ENCODE measurements at regions not wholly inside any gene's neighbourhood (a gene's known extent, or its start where the extent isn't known, plus 50 kb on each side); places are given as distances from the start of the nearest gene placed in this dataset.
A peak's percentile ranks its signal among the peaks of the same experiment; 100 is the strongest.

DNA sequence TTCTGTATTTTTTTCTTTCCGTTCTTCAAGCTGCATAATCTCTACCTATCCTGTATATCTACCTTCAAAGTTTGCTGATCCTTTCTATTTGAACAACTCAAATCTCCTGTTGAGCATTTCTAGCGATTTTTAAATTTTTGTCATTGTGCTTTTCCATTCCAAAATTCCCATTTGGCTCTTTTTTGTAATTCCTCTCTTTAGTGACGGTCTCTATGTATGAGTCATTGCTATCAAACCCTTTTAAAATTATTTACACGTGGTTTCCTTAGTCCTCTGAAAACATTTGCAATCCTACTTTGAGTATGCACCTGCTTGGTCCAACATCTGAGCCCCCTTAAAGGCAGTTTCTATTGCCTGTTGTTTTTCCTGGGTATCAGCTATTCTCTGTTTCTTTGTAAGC, 100.5 kb upstream of the FOXC1 start:
- H3K4me1 Mint-ChIP-seq: no peaks in the 10 kb centered on the region
- no peak overlapping the region for H3K4me3 Mint-ChIP-seq
- peaks cover 0 to 5% (median 0%) of the 10 kb centered on the region in 5 donors for H3K36me3 Mint-ChIP-seq
- peak overlapping the region in 1 of 9 donors; percentile 23 for H3K27ac Mint-ChIP-seq
- Histone ChIP-seq H3K4me3 (ENCODE audit: low read length) (no peak overlapping the region), H3K4me1 (ENCODE audit: control insufficient read depth in 2 of 2, insufficient read depth in 2 of 2, low read length in 2 of 2) (no peaks in the 10 kb centered on the region), H3K27ac (ENCODE audit: low read depth, low read length) (no peak overlapping the region), H3K36me3 (ENCODE audit: control insufficient read depth in 2 of 3, insufficient read depth in 3 of 3, low read length in 3 of 3) (no peaks in the 10 kb centered on the region), H3K9me3 (ENCODE audit: control insufficient read depth in 2 of 3, low read length in 3 of 3) (no peaks in the 10 kb centered on the region), H3K27me3 (ENCODE audit: control insufficient read depth in 2 of 2, insufficient read depth in 2 of 2, low read length in 2 of 2) (no peaks in the 10 kb centered on the region)
- DNase-seq: no peak
- ChIA-PET POLR2A (no interaction called here), CTCF (interaction anchor here (0.7 kb wide), 1 partner anchor 577 kb away, joined by 5 read pairs; no protein-coding TSS in a partner anchor)
- H3K27me3 Mint-ChIP-seq: peaks cover 11 to 30% (median 15%) of the 10 kb centered on the region in 5 donors
- intact Hi-C loops (cut with micrococcal nuclease): no loop called here
- no peak for ATAC-seq
- H3K9me3 Mint-ChIP-seq: peaks cover 0 to 18% (median 7%) of the 10 kb centered on the region in 11 donors

DNA sequence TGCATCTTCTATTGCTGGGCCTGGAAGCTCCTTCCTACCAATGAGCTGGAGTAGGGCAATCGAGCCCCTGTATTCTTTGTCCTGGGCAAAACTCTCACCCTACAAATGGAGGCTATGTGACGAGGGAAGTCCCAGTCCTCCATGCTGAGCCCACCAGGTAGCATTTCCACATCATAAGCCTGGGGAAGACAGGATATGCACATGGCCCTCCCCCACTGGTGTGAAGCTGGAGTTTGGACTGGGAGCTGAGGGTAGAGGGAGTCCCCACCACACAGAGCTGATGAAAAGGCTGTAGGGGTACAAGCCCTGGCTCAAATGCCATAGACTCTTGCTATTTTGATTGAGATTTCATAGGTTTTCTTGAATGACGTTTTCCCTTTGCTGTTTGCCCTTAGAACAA, 99.5 kb upstream of the FOXC1 start:
- POLR2A ChIA-PET: no interaction called here

DNA sequence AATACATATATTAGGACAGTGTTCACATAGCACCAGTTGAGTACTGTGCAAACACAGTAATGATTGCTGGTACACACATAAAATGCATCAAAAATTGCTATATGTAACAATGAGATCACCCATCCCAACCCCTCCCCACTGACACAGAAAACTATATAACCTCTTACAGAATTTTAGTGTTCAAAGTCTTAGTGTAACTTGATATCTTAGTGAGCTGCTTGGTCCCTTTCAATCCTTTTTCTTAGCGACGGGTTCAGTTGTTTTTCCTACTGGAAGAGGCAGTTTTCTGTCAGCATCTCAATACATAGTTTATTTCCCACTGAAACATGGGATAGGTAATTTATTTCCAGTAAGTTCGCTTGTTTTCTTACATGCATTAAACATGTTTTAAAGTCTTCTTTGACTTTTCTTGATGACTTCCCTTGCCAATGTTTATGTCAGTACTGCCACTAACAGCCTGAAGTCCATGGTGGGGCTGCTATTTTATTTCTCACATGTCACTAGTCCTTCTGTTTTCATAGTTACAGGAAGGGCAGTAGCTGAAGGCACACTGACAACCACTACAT, 96.4 kb upstream of the FOXC1 start:
- ATAC-seq (no peak), DNase-seq (no peak)
- no peak overlapping the region for H3K27ac ChIP-seq (ENCODE audit: low read depth, low read length)
- CTCF ChIA-PET: interaction anchor here (0.9 kb wide), 1 partner anchor 10 kb away, joined by 3 read pairs; no protein-coding TSS in a partner anchor
- Mint-ChIP-seq H3K4me3 (no peak overlapping the region), H3K4me1 (no peaks in the 10 kb centered on the region), H3K27ac (no peak overlapping the region), H3K9me3 (peaks cover 0 to 18% (median 7%) of the 10 kb centered on the region in 11 donors), H3K27me3 (peaks cover 6 to 42% (median 9%) of the 10 kb centered on the region in 5 donors), H3K36me3 (peaks cover 0 to 9% (median 0%) of the 10 kb centered on the region in 5 donors)
- H3K4me1 ChIP-seq (ENCODE audit: control insufficient read depth in 2 of 2, insufficient read depth in 2 of 2, low read length in 2 of 2): no peaks in the 10 kb centered on the region
- no peak overlapping the region for H3K4me3 ChIP-seq (ENCODE audit: low read length)
- no peaks in the 10 kb centered on the region for H3K27me3 ChIP-seq (ENCODE audit: control insufficient read depth in 2 of 2, insufficient read depth in 2 of 2, low read length in 2 of 2)
- intact Hi-C loops (cut with micrococcal nuclease): no loop called here
- no peaks in the 10 kb centered on the region for H3K36me3 ChIP-seq (ENCODE audit: control insufficient read depth in 2 of 3, insufficient read depth in 3 of 3, low read length in 3 of 3)
- POLR2A ChIA-PET: no interaction called here
- H3K9me3 ChIP-seq (ENCODE audit: control insufficient read depth in 2 of 3, low read length in 3 of 3): no peaks in the 10 kb centered on the region

More for the DNA sequence above, 99.5 kb upstream of the FOXC1 start:
- H3K36me3 ChIP-seq (ENCODE audit: control insufficient read depth in 2 of 3, insufficient read depth in 3 of 3, low read length in 3 of 3): no peaks in the 10 kb centered on the region
- H3K4me3 ChIP-seq (ENCODE audit: low read length): no peak overlapping the region
- no peak overlapping the region for H3K27ac ChIP-seq (ENCODE audit: low read depth, low read length)
- peaks cover 11 to 31% (median 15%) of the 10 kb centered on the region in 5 donors for H3K27me3 Mint-ChIP-seq
- H3K27me3 ChIP-seq (ENCODE audit: control insufficient read depth in 2 of 2, insufficient read depth in 2 of 2, low read length in 2 of 2): no peaks in the 10 kb centered on the region
- CTCF ChIA-PET: interaction anchor here (0.6 kb wide), 1 partner anchor 1124 kb away, joined by 3 read pairs; no protein-coding TSS in a partner anchor
- H3K9me3 Mint-ChIP-seq: peaks cover 0 to 18% (median 7%) of the 10 kb centered on the region in 11 donors
- no peaks in the 10 kb centered on the region for H3K9me3 ChIP-seq (ENCODE audit: control insufficient read depth in 2 of 3, low read length in 3 of 3)
- no peak overlapping the region for H3K27ac Mint-ChIP-seq
- no peak for DNase-seq
- H3K36me3 Mint-ChIP-seq: peaks cover 0 to 6% (median 0%) of the 10 kb centered on the region in 5 donors
- no peak overlapping the region for H3K4me3 Mint-ChIP-seq
- ATAC-seq: no peak
- no peaks in the 10 kb centered on the region for H3K4me1 ChIP-seq (ENCODE audit: control insufficient read depth in 2 of 2, insufficient read depth in 2 of 2, low read length in 2 of 2)
- no peaks in the 10 kb centered on the region for H3K4me1 Mint-ChIP-seq
- intact Hi-C loops (cut with micrococcal nuclease): no loop called here

DNA sequence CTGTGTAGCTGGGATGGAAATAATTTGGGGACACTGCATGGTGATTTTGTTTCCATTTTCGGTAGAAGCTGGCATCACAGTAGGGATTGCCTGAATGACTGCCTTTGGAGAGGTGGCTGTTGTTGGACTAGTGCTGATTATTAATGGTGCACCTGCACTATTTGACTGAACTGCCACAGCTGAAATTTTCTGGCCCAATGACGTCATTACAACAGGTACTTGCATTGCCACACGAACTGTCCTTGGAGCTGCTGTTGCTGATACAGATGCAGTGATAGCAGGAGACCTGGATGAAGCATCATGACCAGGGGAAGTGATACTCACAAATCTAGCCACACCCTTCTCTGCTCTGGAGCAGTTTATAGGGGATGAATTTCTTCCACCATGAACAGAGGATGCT, 95.6 kb upstream of the FOXC1 start:
- peaks cover 0 to 9% (median 0%) of the 10 kb centered on the region in 5 donors for H3K36me3 Mint-ChIP-seq
- H3K27ac Mint-ChIP-seq: no peak overlapping the region
- Histone ChIP-seq H3K27me3 (ENCODE audit: control insufficient read depth in 2 of 2, insufficient read depth in 2 of 2, low read length in 2 of 2) (no peaks in the 10 kb centered on the region), H3K36me3 (ENCODE audit: control insufficient read depth in 2 of 3, insufficient read depth in 3 of 3, low read length in 3 of 3) (no peaks in the 10 kb centered on the region), H3K4me1 (ENCODE audit: control insufficient read depth in 2 of 2, insufficient read depth in 2 of 2, low read length in 2 of 2) (no peaks in the 10 kb centered on the region), H3K4me3 (ENCODE audit: low read length) (no peak overlapping the region), H3K9me3 (ENCODE audit: control insufficient read depth in 2 of 3, low read length in 3 of 3) (no peaks in the 10 kb centered on the region), H3K27ac (ENCODE audit: low read depth, low read length) (no peak overlapping the region)
- CTCF ChIA-PET: no interaction called here
- intact Hi-C loops (cut with micrococcal nuclease): no loop called here
- no peaks in the 10 kb centered on the region for H3K4me1 Mint-ChIP-seq
- H3K9me3 Mint-ChIP-seq: peaks cover 0 to 17% (median 5%) of the 10 kb centered on the region in 11 donors
- POLR2A ChIA-PET: no interaction called here
- no peak for ATAC-seq
- no peak overlapping the region for H3K4me3 Mint-ChIP-seq
- no peak for DNase-seq
- peaks cover 5 to 43% (median 8%) of the 10 kb centered on the region in 5 donors for H3K27me3 Mint-ChIP-seq

DNA sequence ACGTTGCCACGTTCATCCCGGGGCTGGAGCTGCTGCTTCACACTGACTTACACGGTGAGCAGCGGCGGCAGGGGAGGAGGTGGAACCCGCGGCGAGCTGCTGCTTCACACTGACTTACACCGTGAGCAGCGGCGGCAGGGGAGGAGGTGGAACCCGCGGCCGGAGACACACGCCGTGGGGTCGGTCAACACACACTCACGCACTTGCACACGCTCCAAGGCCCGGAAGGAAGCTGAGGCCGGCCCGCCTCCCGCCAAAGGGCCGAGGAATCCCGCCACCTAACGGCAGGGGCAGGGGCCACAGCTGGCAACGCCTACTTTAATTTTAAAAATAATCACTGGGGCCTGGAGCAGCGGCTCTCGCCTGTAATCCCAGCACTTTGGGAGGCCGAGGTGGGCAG, 94.4 kb upstream of the FOXC1 start:
- Histone ChIP-seq H3K4me3 (ENCODE audit: low read length) (no peak overlapping the region), H3K36me3 (ENCODE audit: control insufficient read depth in 2 of 3, insufficient read depth in 3 of 3, low read length in 3 of 3) (no peaks in the 10 kb centered on the region), H3K27me3 (ENCODE audit: control insufficient read depth in 2 of 2, insufficient read depth in 2 of 2, low read length in 2 of 2) (no peaks in the 10 kb centered on the region), H3K4me1 (ENCODE audit: control insufficient read depth in 2 of 2, insufficient read depth in 2 of 2, low read length in 2 of 2) (no peaks in the 10 kb centered on the region), H3K9me3 (ENCODE audit: control insufficient read depth in 2 of 3, low read length in 3 of 3) (no peaks in the 10 kb centered on the region), H3K27ac (ENCODE audit: low read depth, low read length) (no peak overlapping the region)
- CTCF ChIA-PET: no interaction called here
- Mint-ChIP-seq H3K27ac (no peak overlapping the region), H3K9me3 (peaks cover 0 to 17% (median 2%) of the 10 kb centered on the region in 11 donors), H3K4me1 (no peaks in the 10 kb centered on the region), H3K4me3 (no peak overlapping the region), H3K27me3 (peaks cover 0 to 41% (median 4%) of the 10 kb centered on the region in 5 donors), H3K36me3 (peaks cover 0 to 9% (median 0%) of the 10 kb centered on the region in 5 donors)
- intact Hi-C loops (cut with micrococcal nuclease): no loop called here
- DNase-seq: no peak
- POLR2A ChIA-PET: no interaction called here
- ATAC-seq: no peak

DNA sequence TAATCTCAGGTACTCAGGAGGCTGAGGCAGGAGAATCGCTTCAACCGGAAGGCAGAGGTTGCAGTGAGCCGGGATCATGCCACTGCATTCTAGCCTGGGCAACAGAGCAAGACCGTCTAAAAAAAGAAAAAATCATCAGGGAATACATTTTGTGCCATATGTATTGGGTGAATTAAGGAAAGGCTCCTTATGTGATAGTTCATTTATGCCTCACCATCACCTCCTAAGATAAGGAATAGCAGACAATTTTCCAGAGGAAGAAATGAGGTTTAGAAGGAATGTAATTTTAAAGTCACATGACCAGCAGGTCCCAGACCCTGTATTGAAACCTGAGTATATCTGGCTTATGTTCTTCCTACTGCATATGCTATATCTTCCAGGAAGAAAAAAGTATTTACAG, 93.9 kb upstream of the FOXC1 start:
- no peak for ATAC-seq
- ChIA-PET CTCF (interaction anchor here (0.5 kb wide), 1 partner anchor 9 kb away, joined by 4 read pairs; no protein-coding TSS in a partner anchor), POLR2A (no interaction called here)
- H3K36me3 Mint-ChIP-seq: peaks cover 0 to 9% (median 0%) of the 10 kb centered on the region in 5 donors
- DNase-seq: no peak
- Histone ChIP-seq H3K27ac (ENCODE audit: low read depth, low read length) (no peak overlapping the region), H3K4me1 (ENCODE audit: control insufficient read depth in 2 of 2, insufficient read depth in 2 of 2, low read length in 2 of 2) (no peaks in the 10 kb centered on the region), H3K27me3 (ENCODE audit: control insufficient read depth in 2 of 2, insufficient read depth in 2 of 2, low read length in 2 of 2) (no peaks in the 10 kb centered on the region), H3K36me3 (ENCODE audit: control insufficient read depth in 2 of 3, insufficient read depth in 3 of 3, low read length in 3 of 3) (no peaks in the 10 kb centered on the region), H3K4me3 (ENCODE audit: low read length) (no peak overlapping the region), H3K9me3 (ENCODE audit: control insufficient read depth in 2 of 3, low read length in 3 of 3) (no peaks in the 10 kb centered on the region)
- no peak overlapping the region for H3K4me3 Mint-ChIP-seq
- H3K9me3 Mint-ChIP-seq: peaks cover 0 to 20% (median 2%) of the 10 kb centered on the region in 11 donors
- H3K27me3 Mint-ChIP-seq: peaks cover 0 to 41% (median 7%) of the 10 kb centered on the region in 5 donors
- H3K27ac Mint-ChIP-seq: no peak overlapping the region
- intact Hi-C loops (cut with micrococcal nuclease): no loop called here
- peaks cover 0 to 2% (median 0%) of the 10 kb centered on the region in 7 donors for H3K4me1 Mint-ChIP-seq

All from naive thymus-derived CD4-positive, alpha-beta T cell (primary cell).